ENCODE measurements at regions not wholly inside any gene's neighbourhood (a gene's known extent, or its start where the extent isn't known, plus 50 kb on each side); places are given as distances from the start of the nearest gene placed in this dataset. TPM values are rescaled to one million over a fixed set of nuclear protein-coding genes. Genes with fewer than 3 reads are reported as not detected.

GRCh38 chr7:17248527-17248926, 49.9 kb upstream of the AHR start (continued):
- TF ChIP-seq NANOG (IDR thresholded peaks at IDR 0.05; ENCODE audit: insufficient read depth, low read depth, low read length, poor library complexity, severe bottlenecking): no peak

Small RNA genes lying in the stretch of these regions (small RNA-seq; reads per million reads assigned to genes)
- gene RF00017 (ENCODE audit: insufficient read depth): not detected
